PC-9 (cell line): ENCODE measurements at regions not wholly inside any gene's neighbourhood (a gene's known extent, or its start where the extent isn't known, plus 50 kb on each side); places are given as distances from the start of the nearest gene placed in this dataset.

Experiments used
- BruUV-seq: library from RNA; stranded (reverse); fragments of 400-500 nt; replicated peaks from 2 replicates; lab custom pipeline; 2021; lab: Mats Ljungman, UMichigan
- CTCF ChIA-PET: fragments of 300-600 bp; sonication (Branson Sonifier 250); formaldehyde crosslinking; loops from one replicate; lab custom pipeline; 2022; ENCODE audit warnings: antibody characterized with exemption; lab: Charles Lee
- POLR2A ChIA-PET: fragments of 300-600 bp; sonication (Branson Sonifier 250); formaldehyde crosslinking; loops from one replicate; lab custom pipeline; 2022; ENCODE audit warnings: antibody characterized with exemption; ENCODE audit not compliant: unreplicated experiment; lab: Charles Lee
- DNase-seq, 2 experiments: peaks; one replicate each; pipeline versions ENCODE4 v3.0.0 to v3.0.0-alpha.2; 2015 to 2022; ENCODE audit warnings: mixed read lengths in 1 of 2
- H2AFZ ChIP-seq: fragments of 200-600 bp; sonication (generic); 2 replicates; pipeline ENCODE4 v1.8.1; 2017; ENCODE audit warnings: antibody characterized with exemption
- H3F3A ChIP-seq: fragments of 200-600 bp; sonication (generic); 2 replicates; pipeline ENCODE4 v1.8.1; 2017; ENCODE audit warnings: antibody characterized with exemption, mild to moderate bottlenecking, low read depth; ENCODE audit not compliant: insufficient read depth
- H3K27ac ChIP-seq: fragments of 200-600 bp; sonication (generic); 2 replicates; pipeline ENCODE4 v1.6.1; 2016; ENCODE audit warnings: mixed run types
- H3K27me3 ChIP-seq: fragments of 200-600 bp; sonication (generic); 2 replicates; pipeline ENCODE4 v1.6.1; 2016; ENCODE audit warnings: low read depth, mixed run types; ENCODE audit not compliant: insufficient read depth
- H3K36me3 ChIP-seq: fragments of 200-600 bp; sonication (generic); 2 replicates; pipeline ENCODE4 v1.6.1; 2016; ENCODE audit warnings: low read depth, mixed run types
- H3K4me1 ChIP-seq: fragments of 200-600 bp; sonication (generic); replicated peaks from 2 replicates; pipeline ENCODE4 v1.6.1; 2016; ENCODE audit warnings: mixed run types; ENCODE audit not compliant: insufficient read depth
- H3K4me2 ChIP-seq: fragments of 200-600 bp; sonication (generic); 2 replicates; pipeline ENCODE4 v1.6.1; 2017; ENCODE audit warnings: mixed run types
- H3K4me3 ChIP-seq: fragments of 200-600 bp; sonication (generic); 2 replicates; pipeline ENCODE4 v1.6.1; 2016; ENCODE audit warnings: mixed run types
- H3K79me2 ChIP-seq: fragments of 200-600 bp; sonication (generic); 2 replicates; pipeline ENCODE4 v1.6.1; 2017; ENCODE audit warnings: low read depth, mixed run types
- H3K9me2 ChIP-seq: fragments of 200-600 bp; sonication (generic); 2 replicates; pipeline ENCODE4 v1.8.1; 2017; ENCODE audit warnings: mild to moderate bottlenecking; ENCODE audit not compliant: insufficient read depth
- H3K9me3 ChIP-seq: fragments of 200-600 bp; sonication (generic); 2 replicates; pipeline ENCODE4 v1.8.1; 2016; ENCODE audit warnings: low read depth; ENCODE audit not compliant: insufficient read depth
- H4K20me1 ChIP-seq: fragments of 200-600 bp; sonication (generic); 2 replicates; pipeline ENCODE4 v1.8.1; 2017; ENCODE audit not compliant: insufficient read depth
- CTCF ChIP-seq: fragments of 200-600 bp; sonication (generic); conservative IDR thresholded peaks from 2 replicates; pipeline ENCODE4 v1.6.1; 2017; ENCODE audit warnings: mixed run types, antibody characterized with exemption, mild to moderate bottlenecking, moderate library complexity
- EZH2 ChIP-seq: fragments of 200-600 bp; sonication (generic); IDR thresholded peaks from 2 replicates; pipeline ENCODE4 v1.8.0; 2017; ENCODE audit warnings: antibody characterized with exemption, low read depth
- intact Hi-C: fragments of 100-400 bp; cut with micrococcal nuclease; formaldehyde crosslinking; loops from one replicate; pipeline ENCODE4 v1.10.0; 2022; ENCODE audit not compliant: unreplicated experiment

- POLR2A ChIA-PET = no interaction called here
- Histone ChIP-seq H3K9me2 (no peaks in the 10 kb centered on the region; the same call in 1 of the 2 replicates), H3K4me2 (no peak overlapping the region), H3K4me3 (no peak overlapping the region), H3K4me1 (peaks cover 4% of the 10 kb centered on the region; the same call in 1 of the 2 replicates), H2AFZ (no peak overlapping the region), H3K27me3 (no peaks in the 10 kb centered on the region), H3K36me3 (no peaks in the 10 kb centered on the region), H3K27ac (no peak overlapping the region), H3F3A (no peaks in the 10 kb centered on the region), H3K9me3 (no peaks in the 10 kb centered on the region), H3K79me2 (no peaks in the 10 kb centered on the region), H4K20me1 (no peaks in the 10 kb centered on the region)
- TF ChIP-seq EZH2 (no peak), CTCF (no peak)
- intact Hi-C loops = no loop called here
- no peak for DNase-seq
- CTCF ChIA-PET = interaction anchor here (0.9 kb wide), 1 partner anchor 38 kb away, joined by 14 read pairs; no protein-coding TSS in a partner anchor
- BruUV-seq = no TSS peak
These were observed 218.6 kb downstream of the OGFRL1 start for GRCh38 chr6:71507183-71507582.

- POLR2A ChIA-PET = interaction anchor here (0.6 kb wide), 1 partner anchor 11 kb away, joined by 3 read pairs; no protein-coding TSS in a partner anchor
These were observed 220.8 kb downstream of the OGFRL1 start for GRCh38 chr6:71509191-71510005.

More at GRCh38 chr6:71509191-71510005, 220.8 kb downstream of the OGFRL1 start:
- H3K4me2 ChIP-seq = no peak overlapping the region
- H3K9me3 ChIP-seq = no peaks in the 10 kb centered on the region
- H3K27me3 ChIP-seq = no peaks in the 10 kb centered on the region
- no peak overlapping the region for H3K4me3 ChIP-seq
- intact Hi-C loops = loop anchor here (1.0 to 5.0 kb wide), 7 partner anchors 19 to 319 kb away; no protein-coding TSS in a partner anchor
- TF ChIP-seq EZH2 = no peak
- no peak for TF ChIP-seq CTCF
- no peaks in the 10 kb centered on the region for H3K36me3 ChIP-seq
- no peak for DNase-seq
- no peaks in the 10 kb centered on the region; the same call in 1 of the 2 replicates for H3K9me2 ChIP-seq
- H2AFZ ChIP-seq = no peak overlapping the region
- no peaks in the 10 kb centered on the region for H4K20me1 ChIP-seq
- no peaks in the 10 kb centered on the region for H3K79me2 ChIP-seq
- H3K4me1 ChIP-seq = peaks cover 4% of the 10 kb centered on the region; the same call in 1 of the 2 replicates
- CTCF ChIA-PET = interaction anchor here (0.6 to 1.4 kb wide), 5 partner anchors 10 to 1288 kb away, joined by 3 to 5 read pairs (median 3); no protein-coding TSS in a partner anchor
- H3K27ac ChIP-seq = no peak overlapping the region
- BruUV-seq = no TSS peak
- no peaks in the 10 kb centered on the region for H3F3A ChIP-seq
